Colonic mucosa (tissue), 4 donors: ENCODE measurements at regions not wholly inside any gene's neighbourhood (a gene's known extent, or its start where the extent isn't known, plus 50 kb on each side); places are given as distances from the start of the nearest gene placed in this dataset.

Experiments
- DNase-seq: peaks from one replicate; pipeline ENCODE4 v3.0.0-alpha.2; 2020
- H3K27ac ChIP-seq: fragments of 200-600 bp; one replicate; pipeline ENCODE4 v1.8.0; 2021
- H3K27me3 ChIP-seq: fragments of 200-600 bp; one replicate; pipeline ENCODE4 v1.8.0; 2021
- H3K36me3 ChIP-seq: fragments of 200-600 bp; one replicate; pipeline ENCODE4 v1.8.0; 2021
- H3K4me1 ChIP-seq: fragments of 200-600 bp; one replicate; pipeline ENCODE4 v1.8.0; 2021; ENCODE audit warnings: mild to moderate bottlenecking
- H3K4me3 ChIP-seq: fragments of 200-600 bp; one replicate; pipeline ENCODE4 v1.8.0; 2021
- H3K9ac ChIP-seq, 2 donors: one replicate each; pipeline ENCODE4 v1.7.0; 2013; ENCODE audit warnings: control low read depth in 2 of 2, low read depth in 2 of 2, low read length in 2 of 2
- H3K9me3 ChIP-seq: fragments of 200-600 bp; one replicate; pipeline ENCODE4 v1.8.0; 2021
- CTCF ChIP-seq: fragments of 200-600 bp; IDR thresholded peaks from one replicate; pipeline ENCODE4 v1.8.0; 2022; ENCODE audit warnings: antibody characterized with exemption, mild to moderate bottlenecking
- intact Hi-C: fragments of 100-400 bp; cut with DNase I; formaldehyde crosslinking; loops from one replicate; pipeline ENCODE4 v1.14.1; 2022
- donor health status: healthy.
- donor health status: DM: no; HTN: no; CAD: no.
- donor health status: DM: no; HTN: no; CAD: no.

GRCh38 chr21:35321322-35322200 is 272.5 kb upstream of the RUNX1 start:
- no peak overlapping the region for H3K9ac ChIP-seq
- no peak for DNase-seq
- H3K4me3 ChIP-seq: no peak overlapping the region
- no peaks in the 10 kb centered on the region for H3K4me1 ChIP-seq
- no peak overlapping the region for H3K27ac ChIP-seq
- no peaks in the 10 kb centered on the region for H3K9me3 ChIP-seq
- TF ChIP-seq CTCF: no peak
- no peaks in the 10 kb centered on the region for H3K27me3 ChIP-seq
- no peaks in the 10 kb centered on the region for H3K36me3 ChIP-seq
- intact Hi-C loops: no loop called here

- DNase-seq: no peak
- no peak overlapping the region for H3K4me3 ChIP-seq
Observed at GRCh38 chr21:35319684-35320283, 270.7 kb upstream of the RUNX1 start.

GRCh38 chr21:35316933-35317332 is 267.8 kb upstream of the RUNX1 start:
- no peak for DNase-seq
- Histone ChIP-seq H3K4me3 (no peak overlapping the region), H3K4me1 (no peaks in the 10 kb centered on the region), H3K27me3 (no peaks in the 10 kb centered on the region), H3K9ac (no peak overlapping the region), H3K27ac (no peak overlapping the region), H3K36me3 (no peaks in the 10 kb centered on the region), H3K9me3 (no peaks in the 10 kb centered on the region)
- no peak for TF ChIP-seq CTCF
- intact Hi-C loops: loop anchor here (10.0 kb wide), 1 partner anchor 58 kb away; no protein-coding TSS in a partner anchor

More at GRCh38 chr21:35319684-35320283, 270.7 kb upstream of the RUNX1 start:
- no peak overlapping the region for H3K9ac ChIP-seq
- no peaks in the 10 kb centered on the region for H3K27me3 ChIP-seq
- H3K4me1 ChIP-seq: no peaks in the 10 kb centered on the region
- H3K9me3 ChIP-seq: no peaks in the 10 kb centered on the region
- intact Hi-C loops: loop anchor here (10.0 kb wide), 1 partner anchor 55 kb away; no protein-coding TSS in a partner anchor
- no peaks in the 10 kb centered on the region for H3K36me3 ChIP-seq
- H3K27ac ChIP-seq: no peak overlapping the region
- no peak for TF ChIP-seq CTCF

GRCh38 chr21:35316456-35316855 is 267.4 kb upstream of the RUNX1 start:
- Histone ChIP-seq H3K27ac (no peak overlapping the region), H3K4me3 (no peak overlapping the region), H3K4me1 (no peaks in the 10 kb centered on the region), H3K9ac (no peak overlapping the region), H3K27me3 (no peaks in the 10 kb centered on the region), H3K9me3 (no peaks in the 10 kb centered on the region), H3K36me3 (no peaks in the 10 kb centered on the region)
- intact Hi-C loops: loop anchor here (10.0 kb wide), 1 partner anchor 58 kb away; no protein-coding TSS in a partner anchor
- no peak for DNase-seq
- TF ChIP-seq CTCF: no peak

GRCh38 chr21:35314857-35315582 is 265.9 kb upstream of the RUNX1 start:
- no peak overlapping the region for H3K9ac ChIP-seq
- H3K4me3 ChIP-seq: no peak overlapping the region
- no peaks in the 10 kb centered on the region for H3K4me1 ChIP-seq
- H3K27ac ChIP-seq: no peak overlapping the region
- no peak for DNase-seq
- H3K9me3 ChIP-seq: no peaks in the 10 kb centered on the region
- no peaks in the 10 kb centered on the region for H3K36me3 ChIP-seq
- intact Hi-C loops: loop anchor here (10.0 kb wide), 1 partner anchor 60 kb away; no protein-coding TSS in a partner anchor
- no peak for TF ChIP-seq CTCF
- H3K27me3 ChIP-seq: no peaks in the 10 kb centered on the region
